ENCODE measurements at regions not wholly inside any gene's neighbourhood (a gene's known extent, or its start where the extent isn't known, plus 50 kb on each side); places are given as distances from the start of the nearest gene placed in this dataset.

GRCh38 chr4:187940299-187940698 is 55.3 kb upstream of the ZFP42 start:
- CTCF ChIA-PET, result no interaction called here
- no peak overlapping the region for H3K27ac ChIP-seq (ENCODE audit: extremely low read depth, low read depth, low read length)
- no peak overlapping the region for H3K4me3 ChIP-seq (ENCODE audit: low read depth, low read length)
- H3K4me1 ChIP-seq (ENCODE audit: control insufficient read depth, insufficient read depth, low read length), result no peaks in the 10 kb centered on the region
- no peaks in the 10 kb centered on the region for H3K36me3 ChIP-seq (ENCODE audit: control insufficient read depth in 2 of 2, insufficient read depth in 1 of 2, low read length in 2 of 2)
- POLR2A ChIA-PET, result no interaction called here
- no peaks in the 10 kb centered on the region for H3K9me3 ChIP-seq (ENCODE audit: control insufficient read depth, insufficient read depth, low read depth, low read length)
- TF ChIP-seq ZSCAN4 (tag by site-specific recombination; IDR thresholded peaks at IDR 0.05), result peak; percentile 47; the same call in 1 of the 2 replicates
- no peak for TF ChIP-seq ZNF791 (tag by site-specific recombination; IDR thresholded peaks at IDR 0.05)

- POLR2A ChIA-PET, result no interaction called here
- H3K4me1 ChIP-seq (ENCODE audit: control insufficient read depth, insufficient read depth, low read length), result no peaks in the 10 kb centered on the region
- H3K9me3 ChIP-seq (ENCODE audit: control insufficient read depth, insufficient read depth, low read depth, low read length), result no peaks in the 10 kb centered on the region
- no peak overlapping the region for H3K4me3 ChIP-seq (ENCODE audit: low read depth, low read length)
- TF ChIP-seq ZBTB48 (tag by site-specific recombination; IDR thresholded peaks at IDR 0.05), result no peak
- TF ChIP-seq FEZF1 (tag by site-specific recombination; IDR thresholded peaks at IDR 0.05), result no peak
- TF ChIP-seq ZNF146 (tag by site-specific recombination; IDR thresholded peaks at IDR 0.05), result no peak
- TF ChIP-seq ZNF26 (tag by site-specific recombination; IDR thresholded peaks at IDR 0.05), result no peak
- TF ChIP-seq PRDM1 (tag by site-specific recombination; IDR thresholded peaks at IDR 0.05), result no peak
- no peak for TF ChIP-seq SP2 (tag by site-specific recombination; IDR thresholded peaks at IDR 0.05)
- no peak for TF ChIP-seq OSR2 (tag by site-specific recombination; IDR thresholded peaks at IDR 0.05)
- TF ChIP-seq ZNF677 (tag by site-specific recombination; IDR thresholded peaks at IDR 0.05), result no peak
- no peak for TF ChIP-seq ZNF488 (tag by site-specific recombination; IDR thresholded peaks at IDR 0.05)
- TF ChIP-seq ZNF202 (tag by site-specific recombination; IDR thresholded peaks at IDR 0.05; ENCODE audit: borderline replicate concordance), result no peak
- TF ChIP-seq TSHZ1 (tag by site-specific recombination; IDR thresholded peaks at IDR 0.05; ENCODE audit: borderline replicate concordance), result no peak
- no peak for TF ChIP-seq ZNF514 (tag by site-specific recombination; IDR thresholded peaks at IDR 0.05)
- TF ChIP-seq ZNF174 (tag by site-specific recombination; IDR thresholded peaks at IDR 0.05), result no peak
- no peak for TF ChIP-seq HOXA7 (CRISPR knock-in tag; IDR thresholded peaks at IDR 0.05; ENCODE audit: borderline replicate concordance)
- no peak for TF ChIP-seq ZNF596 (tag by site-specific recombination; IDR thresholded peaks at IDR 0.05)
- H3K27ac ChIP-seq (ENCODE audit: extremely low read depth, low read depth, low read length), result no peak overlapping the region
- CTCF ChIA-PET, result no interaction called here
- no peaks in the 10 kb centered on the region for H3K36me3 ChIP-seq (ENCODE audit: control insufficient read depth in 2 of 2, insufficient read depth in 1 of 2, low read length in 2 of 2)
Measured at GRCh38 chr4:187942968-187943367, 52.6 kb upstream of the ZFP42 start.

Data from HEK293 (cell line).